PC-9 (cell line): ENCODE measurements at regions not wholly inside any gene's neighbourhood (a gene's known extent, or its start where the extent isn't known, plus 50 kb on each side); places are given as distances from the start of the nearest gene placed in this dataset.

Experiments
- CTCF ChIP-seq: fragments of 200-600 bp; sonication (generic); conservative IDR thresholded peaks from 2 replicates; pipeline ENCODE4 v1.6.1; 2017; ENCODE audit warnings: mixed run types, antibody characterized with exemption, mild to moderate bottlenecking, moderate library complexity
- EZH2 ChIP-seq: fragments of 200-600 bp; sonication (generic); IDR thresholded peaks from 2 replicates; pipeline ENCODE4 v1.8.0; 2017; ENCODE audit warnings: antibody characterized with exemption, low read depth

- no peak for TF ChIP-seq CTCF
- TF ChIP-seq EZH2, result no peak
Observed at GRCh38 chr10:63707254-63707910, 186.2 kb downstream of the REEP3 start.
